A549 (cell line): ENCODE measurements at regions not wholly inside any gene's neighbourhood (a gene's known extent, or its start where the extent isn't known, plus 50 kb on each side); places are given as distances from the start of the nearest gene placed in this dataset.

ENCODE experiments used
- ATAC-seq, 2 experiments: fragments of 200-7000 bp in 1 of 2; fragments of >200 bp in 1 of 2; cut with Nextera tagmentation in 1 of 2; cut with Tn5 transposase in 1 of 2; 3 replicates each; pipeline versions ENCODE4 v1.8.0 to v1.9.1; 2018 to 2020; ENCODE audit warnings: mild to moderate bottlenecking in 1 of 2, moderate library complexity in 1 of 2
- CTCF ChIA-PET: fragments of 300-600 bp; sonication (Branson Sonifier 250); formaldehyde crosslinking; extraction: SDS; loops from one replicate; lab custom pipeline; 2021; ENCODE audit warnings: antibody characterized with exemption, inconsistent platforms; lab: Yijun Ruan, JAX
- POLR2A ChIA-PET: fragments of 350-600 bp; formaldehyde crosslinking; extraction: SDS; loops from one replicate; lab custom pipeline; 2021; ENCODE audit warnings: antibody characterized with exemption, inconsistent platforms; lab: Yijun Ruan, JAX
- DNase-seq, 2 experiments: peaks; one replicate each; pipeline versions ENCODE4 v3.0.0 to v3.0.0-alpha.2; 2011 to 2016; ENCODE audit warnings: low read depth in 1 of 2, low spot score in 1 of 2
- FAIRE-seq: peaks from 2 replicates; lab custom pipeline; 2011; peaks lifted over from hg19 to GRCh38; lab: Jason Lieb, UNC
- H3K27ac ChIP-seq, 2 experiments: fragments of >200 bp; sonication (Bioruptor Twin); formaldehyde crosslinking; 3 replicates each; pipeline ENCODE4 v1.5.1; 2016 to 2017
- H3K4me1 ChIP-seq: fragments of >200 bp; sonication (Bioruptor Twin); formaldehyde crosslinking; 3 replicates; pipeline ENCODE4 v1.6.1; 2016
- H3K4me2 ChIP-seq: fragments of >200 bp; sonication (Bioruptor Twin); formaldehyde crosslinking; 3 replicates; pipeline ENCODE4 v1.6.1; 2016
- H3K4me3 ChIP-seq: fragments of >200 bp; sonication (Bioruptor Twin); formaldehyde crosslinking; 3 replicates; pipeline ENCODE4 v1.5.1; 2016
- H3K9me3 ChIP-seq: fragments of >200 bp; sonication (Bioruptor Twin); formaldehyde crosslinking; 3 replicates; pipeline ENCODE4 v1.6.1; 2016
- ATOH8 ChIP-seq: fragments of 250-450 bp; sonication (Bioruptor Pico); IDR thresholded peaks from 2 replicates; pipeline ENCODE4 v1.5.0; 2020; ENCODE audit warnings: low read depth, mild to moderate bottlenecking, moderate library complexity
- BCL3 ChIP-seq: fragments of >200 bp; sonication (Bioruptor Twin); formaldehyde crosslinking; IDR thresholded peaks from 3 replicates; pipeline ENCODE4 v1.6.1; 2016
- CBX2 ChIP-seq: fragments of 200-600 bp; sonication (generic); IDR thresholded peaks from 2 replicates; pipeline ENCODE4 v1.6.1; 2016; ENCODE audit warnings: low read depth, mild to moderate bottlenecking, borderline replicate concordance
- CBX8 ChIP-seq: fragments of 200-600 bp; sonication (generic); IDR thresholded peaks from 2 replicates; pipeline ENCODE4 v1.6.1; 2016
- CEBPB ChIP-seq, 2 experiments: fragments of >200 bp in 1 of 2; sonication (Bioruptor Twin) in 1 of 2; formaldehyde crosslinking in 1 of 2; IDR thresholded peaks; 2 replicates each; pipeline ENCODE4 v1.6.1; 2012 to 2016
- CHD4 ChIP-seq: fragments of 200-600 bp; sonication (generic); IDR thresholded peaks from 2 replicates; pipeline ENCODE4 v1.6.1; 2016; ENCODE audit warnings: antibody characterized with exemption, mild to moderate bottlenecking, borderline replicate concordance
- EHF ChIP-seq: fragments of 250-450 bp; sonication (Bioruptor Pico); IDR thresholded peaks from 2 replicates; pipeline ENCODE4 v1.5.0; 2020; ENCODE audit warnings: mild to moderate bottlenecking
- EP300 ChIP-seq, 2 experiments: fragments of >200 bp; sonication (Bioruptor Twin); formaldehyde crosslinking; IDR thresholded peaks; 2 replicates in 1 of 2; 3 replicates in 1 of 2; pipeline ENCODE4 v1.6.1; 2016 to 2017
- HES2 ChIP-seq: fragments of >200 bp; sonication (Bioruptor Twin); formaldehyde crosslinking; IDR thresholded peaks from 2 replicates; pipeline ENCODE4 v1.6.1; 2016
- HEYL ChIP-seq: fragments of 250-450 bp; sonication (Bioruptor Pico); IDR thresholded peaks from 2 replicates; pipeline ENCODE4 v1.8.0; 2021; ENCODE audit warnings: mild to moderate bottlenecking, moderate library complexity
- HOXB13 ChIP-seq: fragments of 250-450 bp; sonication (Bioruptor Pico); IDR thresholded peaks from 2 replicates; pipeline ENCODE4 v1.5.0; 2020; ENCODE audit warnings: low read depth, mild to moderate bottlenecking, moderate library complexity
- JUN ChIP-seq, 2 experiments: fragments of >200 bp; sonication (Bioruptor Twin); formaldehyde crosslinking; IDR thresholded peaks; 2 replicates in 1 of 2; 3 replicates in 1 of 2; pipeline ENCODE4 v1.6.1; 2016 to 2017
- JUNB ChIP-seq: fragments of >200 bp; sonication (Bioruptor Twin); formaldehyde crosslinking; IDR thresholded peaks from 2 replicates; pipeline ENCODE4 v1.6.1; 2016
- KDM1A ChIP-seq: fragments of 200-600 bp; sonication (generic); IDR thresholded peaks from 2 replicates; pipeline ENCODE4 v1.6.1; 2016; ENCODE audit warnings: low read depth, mild to moderate bottlenecking
- MAZ ChIP-seq: fragments of 150-350 bp; IDR thresholded peaks from 2 replicates; pipeline ENCODE4 v1.6.1; 2014; ENCODE audit warnings: antibody characterized with exemption, low read depth, low read length, borderline replicate concordance
- NR3C1 ChIP-seq: fragments of >200 bp; sonication (Bioruptor Twin); formaldehyde crosslinking; IDR thresholded peaks from 3 replicates; pipeline ENCODE4 v1.6.1; 2017
- PBX3 ChIP-seq: IDR thresholded peaks from 2 replicates; pipeline ENCODE4 v1.6.1; 2012
- PHF8 ChIP-seq: fragments of 200-600 bp; sonication (generic); IDR thresholded peaks from 2 replicates; pipeline ENCODE4 v1.6.1; 2016; ENCODE audit warnings: low read depth, mild to moderate bottlenecking, antibody characterized with exemption, moderate library complexity, borderline replicate concordance
- RAD21 ChIP-seq, 2 experiments: fragments of >200 bp in 1 of 2; sonication (Bioruptor Twin) in 1 of 2; formaldehyde crosslinking in 1 of 2; IDR thresholded peaks in 1 of 2; conservative IDR thresholded peaks in 1 of 2; 2 replicates in 1 of 2; 3 replicates in 1 of 2; pipeline ENCODE4 v1.6.1; 2012 to 2018; ENCODE audit warnings: inconsistent platforms in 1 of 2
- RCOR1 ChIP-seq: fragments of 150-350 bp; IDR thresholded peaks from 2 replicates; pipeline ENCODE4 v1.6.1; 2014; ENCODE audit warnings: antibody characterized with exemption, low read length, low read depth
- USF2 ChIP-seq: fragments of 450-650 bp; IDR thresholded peaks from 2 replicates; pipeline ENCODE4 v1.6.1; 2014; ENCODE audit warnings: antibody characterized with exemption
- ZNF302 ChIP-seq: fragments of 250-450 bp; sonication (Bioruptor Pico); IDR thresholded peaks from 2 replicates; pipeline ENCODE4 v1.9.0; 2021; ENCODE audit warnings: inconsistent platforms, mild to moderate bottlenecking, moderate library complexity
- WGBS: methylation state at CpG from one replicate; pipeline ENCODE4 v1.1.6; 2017; ENCODE audit errors: missing lambda C conversion rate; 5-methylcytosine and 5-hydroxymethylcytosine counted together

GRCh38 chr9:31854187-31854586 lies 530.3 kb upstream of the ACO1 start (continued):
- TF ChIP-seq HOXB13 (CRISPR knock-in tag) (no peak), MAZ (no peak), CBX8 (no peak), ATOH8 (CRISPR knock-in tag) (no peak), KDM1A (no peak), ZNF302 (CRISPR knock-in tag) (no peak)

- Histone ChIP-seq H3K4me1 (no peaks in the 10 kb centered on the region), H3K4me2 (no peak overlapping the region), H3K9me3 (no peaks in the 10 kb centered on the region; the same call in 2 of the 3 replicates), H3K4me3 (no peak overlapping the region), H3K27ac (no peak overlapping the region)
- WGBS: 0% methylated on average over 5 of the region's 5 CpGs
- DNase-seq (no peak), FAIRE-seq (no peak), ATAC-seq (no peak)
- TF ChIP-seq RAD21 (conservative IDR thresholded peaks at IDR 0.05 in 1 of 2, IDR thresholded peaks at IDR 0.05 in 1 of 2): no peak
- TF ChIP-seq RCOR1: no peak
- no peak for TF ChIP-seq HEYL (CRISPR knock-in tag)
- no peak for TF ChIP-seq PHF8
- TF ChIP-seq BCL3: no peak
- TF ChIP-seq ZNF302 (CRISPR knock-in tag): no peak
- no peak for TF ChIP-seq PBX3
- TF ChIP-seq CEBPB (IDR thresholded peaks at IDR 0.05): no peak
- no peak for TF ChIP-seq EP300 (IDR thresholded peaks at IDR 0.05)
- no peak for TF ChIP-seq USF2
- TF ChIP-seq HES2: no peak
- TF ChIP-seq JUN (IDR thresholded peaks at IDR 0.05): no peak
- TF ChIP-seq CBX2: no peak
- no peak for TF ChIP-seq CHD4
- no peak for TF ChIP-seq NR3C1
- ChIA-PET POLR2A (no interaction called here), CTCF (no interaction called here)
These were observed 515.6 kb upstream of the ACO1 start for GRCh38 chr9:31868830-31869229.

GRCh38 chr9:31870276-31870675 lies 514.2 kb upstream of the ACO1 start:
- ChIA-PET CTCF (no interaction called here), POLR2A (no interaction called here)

More at GRCh38 chr9:31870276-31870675, 514.2 kb upstream of the ACO1 start:
- FAIRE-seq (no peak), ATAC-seq (no peak), DNase-seq (no peak)
- Histone ChIP-seq H3K27ac (no peak overlapping the region), H3K9me3 (no peaks in the 10 kb centered on the region; the same call in 2 of the 3 replicates), H3K4me3 (no peak overlapping the region), H3K4me2 (no peak overlapping the region), H3K4me1 (no peaks in the 10 kb centered on the region)
- WGBS: 2% methylated on average over 2 of the region's 2 CpGs
- TF ChIP-seq CHD4 (no peak), RAD21 (conservative IDR thresholded peaks at IDR 0.05 in 1 of 2, IDR thresholded peaks at IDR 0.05 in 1 of 2) (no peak), PBX3 (no peak), EHF (CRISPR knock-in tag) (no peak), JUNB (no peak), EP300 (IDR thresholded peaks at IDR 0.05) (no peak)
